GM19035 (cell line): ENCODE measurements at regions not wholly inside any gene's neighbourhood (a gene's known extent, or its start where the extent isn't known, plus 50 kb on each side); places are given as distances from the start of the nearest gene placed in this dataset.

ENCODE experiments used
- ATAC-seq: cut with Tn5 transposase; IDR thresholded peaks from one replicate; pipeline ENCODE4 v1.9.1; 2021; ENCODE audit not compliant: unreplicated experiment

- ATAC-seq, result no peak
These were observed 68.4 kb downstream of the VEGFA start for GRCh38 chr6:43838276-43839036.

DNA sequence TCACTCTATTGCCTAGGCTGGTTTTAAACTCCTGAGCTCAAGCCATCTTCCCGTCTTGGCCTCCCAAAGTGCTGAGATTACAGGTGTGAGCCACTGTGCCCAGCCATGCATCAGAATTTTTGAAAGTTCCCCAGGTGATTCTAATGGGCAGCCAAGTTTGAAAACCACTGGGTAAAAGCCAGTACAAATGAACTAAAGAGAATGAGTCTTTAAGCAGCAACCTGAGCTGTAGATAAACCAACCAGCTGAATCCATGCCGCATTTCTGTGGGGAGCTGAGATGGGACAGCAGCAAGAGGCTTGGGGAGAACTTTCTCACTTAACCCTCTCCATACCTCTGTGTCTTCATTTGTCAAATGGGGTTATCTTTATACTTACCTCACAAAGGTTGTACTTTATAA lies 67.5 kb downstream of the VEGFA start:
- ATAC-seq, result no peak

- no peak for ATAC-seq
These were observed 66.7 kb downstream of the VEGFA start for GRCh38 chr6:43836507-43837240.
